ENCODE measurements at regions not wholly inside any gene's neighbourhood (a gene's known extent, or its start where the extent isn't known, plus 50 kb on each side); places are given as distances from the start of the nearest gene placed in this dataset.

- H3K27ac ChIP-seq = no peak overlapping the region
- TF ChIP-seq ZFX (IDR thresholded peaks at IDR 0.05; ENCODE audit: borderline replicate concordance) (no peak), CTCF (IDR thresholded peaks at IDR 0.05) (no peak)
These were observed 67.6 kb downstream of the FOXD1 start for GRCh38 chr5:73380710-73381589.

- no peak overlapping the region for H3K27ac ChIP-seq
- TF ChIP-seq ZFX (IDR thresholded peaks at IDR 0.05; ENCODE audit: borderline replicate concordance) (no peak), CTCF (IDR thresholded peaks at IDR 0.05) (no peak)
These were observed 68.5 kb downstream of the FOXD1 start for GRCh38 chr5:73380041-73380440.

- no peak overlapping the region for H3K27ac ChIP-seq
- TF ChIP-seq CTCF (IDR thresholded peaks at IDR 0.05) (no peak), ZFX (IDR thresholded peaks at IDR 0.05; ENCODE audit: borderline replicate concordance) (no peak)
These were observed 69.1 kb downstream of the FOXD1 start for GRCh38 chr5:73379435-73379834.

- no peak overlapping the region for H3K27ac ChIP-seq
- TF ChIP-seq CTCF (IDR thresholded peaks at IDR 0.05) (no peak), ZFX (IDR thresholded peaks at IDR 0.05; ENCODE audit: borderline replicate concordance) (no peak)
These were observed 69.8 kb downstream of the FOXD1 start for GRCh38 chr5:73378765-73379164.

- H3K27ac ChIP-seq = no peak overlapping the region
- no peak for TF ChIP-seq CTCF (IDR thresholded peaks at IDR 0.05)
- no peak for TF ChIP-seq ZFX (IDR thresholded peaks at IDR 0.05; ENCODE audit: borderline replicate concordance)
These were observed 70.5 kb downstream of the FOXD1 start for GRCh38 chr5:73378070-73378469.

GRCh38 chr5:73376618-73377170 lies 71.9 kb downstream of the FOXD1 start:
- H3K27ac ChIP-seq = no peak overlapping the region
- TF ChIP-seq ZFX (IDR thresholded peaks at IDR 0.05; ENCODE audit: borderline replicate concordance) (no peak), CTCF (IDR thresholded peaks at IDR 0.05) (no peak)

- TF ChIP-seq CTCF (IDR thresholded peaks at IDR 0.05) = no peak
- no peak for TF ChIP-seq ZFX (IDR thresholded peaks at IDR 0.05; ENCODE audit: borderline replicate concordance)
These were observed 72.6 kb downstream of the FOXD1 start for GRCh38 chr5:73375949-73376348.

More at GRCh38 chr5:73375949-73376348, 72.6 kb downstream of the FOXD1 start:
- no peak overlapping the region for H3K27ac ChIP-seq

All from 22Rv1 (cell line).